Hepatocyte (in vitro differentiated cells): ENCODE measurements at regions not wholly inside any gene's neighbourhood (a gene's known extent, or its start where the extent isn't known, plus 50 kb on each side); places are given as distances from the start of the nearest gene placed in this dataset.
A peak's percentile ranks its signal among the peaks of the same experiment; 100 is the strongest.

Experiments
- DNase-seq: peaks from one replicate; pipeline ENCODE4 v3.0.0-alpha.2; 2016; ENCODE audit warnings: low spot score
- H2AFZ ChIP-seq: fragments of 200-600 bp; sonication (generic); 2 replicates; pipeline ENCODE4 v1.6.0; 2016; ENCODE audit warnings: antibody characterized with exemption, mild to moderate bottlenecking
- H3K27ac ChIP-seq: fragments of 200-600 bp; sonication (generic); 2 replicates; pipeline ENCODE4 v1.5.1; 2016; ENCODE audit warnings: mild to moderate bottlenecking
- H3K27me3 ChIP-seq: fragments of 200-600 bp; sonication (generic); 2 replicates; pipeline ENCODE4 v1.6.1; 2016
- H3K36me3 ChIP-seq: fragments of 200-600 bp; sonication (generic); replicated peaks from 2 replicates; pipeline ENCODE4 v1.5.1; 2016; ENCODE audit warnings: low read depth; ENCODE audit not compliant: insufficient read depth
- H3K4me1 ChIP-seq: fragments of 200-600 bp; sonication (generic); 2 replicates; pipeline ENCODE4 v1.5.1; 2016; ENCODE audit warnings: mild to moderate bottlenecking, moderate library complexity; ENCODE audit not compliant: insufficient read depth
- H3K4me2 ChIP-seq: fragments of 200-600 bp; sonication (generic); 2 replicates; pipeline ENCODE4 v1.6.0; 2016
- H3K4me3 ChIP-seq: fragments of 200-600 bp; sonication (generic); 2 replicates; pipeline ENCODE4 v1.5.1; 2016; ENCODE audit warnings: mild to moderate bottlenecking
- H3K79me2 ChIP-seq: fragments of 200-600 bp; sonication (generic); 2 replicates; pipeline ENCODE4 v1.6.0; 2017; ENCODE audit warnings: mild to moderate bottlenecking
- H3K9me2 ChIP-seq: fragments of 200-600 bp; sonication (generic); replicated peaks from 2 replicates; pipeline ENCODE4 v1.6.0; 2017; ENCODE audit warnings: mild to moderate bottlenecking; ENCODE audit not compliant: insufficient read depth
- H3K9me3 ChIP-seq: fragments of 200-600 bp; sonication (generic); 2 replicates; pipeline ENCODE4 v1.5.1; 2016; ENCODE audit warnings: low read depth, mild to moderate bottlenecking
- H4K20me1 ChIP-seq: fragments of 200-600 bp; sonication (generic); 2 replicates; pipeline ENCODE4 v1.6.0; 2016; ENCODE audit warnings: mild to moderate bottlenecking; ENCODE audit not compliant: insufficient read depth, poor library complexity, severe bottlenecking
- EZH2 ChIP-seq: fragments of 200-600 bp; sonication (generic); IDR thresholded peaks from 2 replicates; pipeline ENCODE4 v1.6.1; 2016; ENCODE audit warnings: antibody characterized with exemption, mild to moderate bottlenecking, borderline replicate concordance
- EZH2phosphoT487 ChIP-seq: fragments of 200-600 bp; sonication (generic); IDR thresholded peaks from one replicate; pipeline ENCODE4 v1.6.1; 2018; ENCODE audit warnings: antibody characterized with exemption, mild to moderate bottlenecking, low read depth, moderate library complexity; ENCODE audit not compliant: unreplicated experiment, severe bottlenecking
- whole genome bisulfite sequencing: methylation state at CpG from one replicate; pipeline ENCODE4 v1.1.6; 2016; ENCODE audit warnings: low lambda C conversion rate; ENCODE audit errors: missing lambda C conversion rate; 5-methylcytosine and 5-hydroxymethylcytosine counted together
- TF ChIP-seq, protein P1 (sequence below): fragments of 200-600 bp; sonication (generic); IDR thresholded peaks from 2 replicates; pipeline ENCODE4 v1.5.1; 2016; ENCODE audit warnings: antibody characterized with exemption, mild to moderate bottlenecking; ENCODE audit not compliant: poor library complexity

DNA sequence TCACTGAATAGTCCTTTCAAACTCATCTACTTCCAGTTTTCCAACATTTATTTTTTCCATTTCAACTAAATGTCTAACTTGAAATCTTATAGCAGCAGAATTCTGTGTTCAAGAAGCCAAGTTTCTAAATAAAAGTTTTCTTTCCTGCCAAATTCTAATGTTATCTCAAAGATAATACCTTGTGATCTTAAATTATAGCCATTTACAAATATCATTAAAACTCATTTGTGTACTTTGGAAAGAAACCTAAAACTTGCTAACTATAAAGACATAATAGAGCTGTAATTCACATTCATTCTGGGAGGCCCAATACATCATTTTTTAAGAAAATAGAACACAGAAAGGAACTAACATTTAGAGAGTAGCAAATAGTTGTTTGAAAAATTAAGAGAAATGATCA, 83.9 kb downstream of the MAD2L1 start:
- Histone ChIP-seq H3K27me3 (no peaks in the 10 kb centered on the region), H3K79me2 (no peaks in the 10 kb centered on the region), H2AFZ (no peak overlapping the region), H3K4me1 (no peaks in the 10 kb centered on the region), H3K4me3 (no peak overlapping the region), H3K4me2 (no peak overlapping the region), H3K36me3 (no peaks in the 10 kb centered on the region), H4K20me1 (no peaks in the 10 kb centered on the region), H3K27ac (peak overlapping the region; percentile 38), H3K9me2 (no peaks in the 10 kb centered on the region), H3K9me3 (no peaks in the 10 kb centered on the region)
- no peak for DNase-seq
- TF ChIP-seq, protein P1, sequence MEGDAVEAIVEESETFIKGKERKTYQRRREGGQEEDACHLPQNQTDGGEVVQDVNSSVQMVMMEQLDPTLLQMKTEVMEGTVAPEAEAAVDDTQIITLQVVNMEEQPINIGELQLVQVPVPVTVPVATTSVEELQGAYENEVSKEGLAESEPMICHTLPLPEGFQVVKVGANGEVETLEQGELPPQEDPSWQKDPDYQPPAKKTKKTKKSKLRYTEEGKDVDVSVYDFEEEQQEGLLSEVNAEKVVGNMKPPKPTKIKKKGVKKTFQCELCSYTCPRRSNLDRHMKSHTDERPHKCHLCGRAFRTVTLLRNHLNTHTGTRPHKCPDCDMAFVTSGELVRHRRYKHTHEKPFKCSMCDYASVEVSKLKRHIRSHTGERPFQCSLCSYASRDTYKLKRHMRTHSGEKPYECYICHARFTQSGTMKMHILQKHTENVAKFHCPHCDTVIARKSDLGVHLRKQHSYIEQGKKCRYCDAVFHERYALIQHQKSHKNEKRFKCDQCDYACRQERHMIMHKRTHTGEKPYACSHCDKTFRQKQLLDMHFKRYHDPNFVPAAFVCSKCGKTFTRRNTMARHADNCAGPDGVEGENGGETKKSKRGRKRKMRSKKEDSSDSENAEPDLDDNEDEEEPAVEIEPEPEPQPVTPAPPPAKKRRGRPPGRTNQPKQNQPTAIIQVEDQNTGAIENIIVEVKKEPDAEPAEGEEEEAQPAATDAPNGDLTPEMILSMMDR: no peak
- TF ChIP-seq EZH2 (no peak), EZH2phosphoT487 (no peak)

DNA sequence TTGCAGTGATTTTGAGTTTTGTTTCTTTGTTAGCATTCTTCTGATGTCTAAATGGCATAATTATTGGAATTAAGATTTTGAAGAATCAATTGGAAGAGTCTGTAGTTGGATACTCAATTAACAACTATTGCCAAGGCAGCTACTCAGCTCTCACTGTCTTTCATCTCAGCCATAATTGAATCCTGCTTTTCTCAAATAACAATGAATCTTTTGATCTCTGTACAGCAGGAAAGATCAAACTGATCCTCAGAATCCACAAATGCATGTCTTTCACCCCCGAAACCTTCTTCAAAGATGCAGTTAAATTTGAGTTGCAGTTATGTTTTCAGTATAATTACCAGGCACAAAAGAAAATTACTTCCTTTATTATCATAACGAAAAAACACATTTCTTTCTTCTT, 86.2 kb downstream of the MAD2L1 start:
- DNase-seq: no peak
- Histone ChIP-seq H3K4me3 (no peak overlapping the region), H3K9me3 (no peaks in the 10 kb centered on the region), H3K27ac (peak overlapping the region; percentile 35), H3K79me2 (no peaks in the 10 kb centered on the region), H3K9me2 (no peaks in the 10 kb centered on the region), H2AFZ (no peak overlapping the region), H3K36me3 (no peaks in the 10 kb centered on the region), H3K4me2 (no peak overlapping the region), H3K27me3 (no peaks in the 10 kb centered on the region), H3K4me1 (peaks cover 7% of the 10 kb centered on the region), H4K20me1 (no peaks in the 10 kb centered on the region)
- WGBS: 65% methylated on average over 2 of the region's 2 CpGs
- TF ChIP-seq EZH2phosphoT487 (no peak), EZH2 (no peak)
- TF ChIP-seq, protein P1: no peak

DNA sequence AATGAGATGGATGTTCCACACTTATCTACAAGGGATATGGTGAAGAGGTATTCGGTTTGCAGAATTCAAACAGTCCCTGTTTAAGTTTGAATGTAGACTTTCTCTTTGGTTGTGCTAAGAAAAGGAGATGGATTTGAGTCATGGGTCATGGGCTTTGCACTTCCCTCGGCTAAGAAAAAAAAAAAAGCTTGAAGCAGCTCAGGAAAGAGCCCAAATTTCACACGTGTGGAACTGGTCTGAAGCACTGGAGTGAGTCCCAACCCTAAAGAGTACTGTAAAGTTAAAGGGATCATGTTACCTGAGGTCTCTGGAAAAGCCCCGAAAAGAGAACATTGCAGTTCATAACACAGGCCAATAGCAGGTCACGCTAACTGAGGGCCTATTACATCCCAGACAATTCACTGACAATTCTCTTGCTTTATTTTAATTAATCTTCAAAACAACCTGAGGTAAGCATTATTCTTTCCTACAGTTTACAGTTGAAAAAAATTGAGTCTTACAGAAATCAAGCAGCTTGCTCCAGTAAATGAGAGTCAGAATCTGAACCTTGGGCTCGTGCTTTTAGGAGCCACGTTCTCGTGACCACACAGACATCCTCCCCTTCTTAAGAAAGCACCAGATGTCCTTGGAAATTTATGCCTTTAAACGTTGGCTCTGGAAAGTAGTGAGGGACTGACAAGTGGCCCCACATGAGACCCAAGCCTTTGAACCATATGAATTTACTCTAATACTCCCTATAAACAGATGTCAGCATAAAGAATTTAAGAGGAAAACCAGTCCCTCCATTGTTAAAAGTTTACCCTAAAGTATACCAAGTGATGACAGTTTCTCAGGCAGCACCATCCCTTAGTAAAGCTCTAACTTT, 89.3 kb downstream of the MAD2L1 start:
- Histone ChIP-seq H3K4me1 (peaks cover 7% of the 10 kb centered on the region), H3K9me2 (no peaks in the 10 kb centered on the region), H3K36me3 (no peaks in the 10 kb centered on the region), H3K79me2 (no peaks in the 10 kb centered on the region), H3K27ac (peak overlapping the region; percentile 32), H3K4me3 (no peak overlapping the region), H3K27me3 (no peaks in the 10 kb centered on the region), H3K9me3 (no peaks in the 10 kb centered on the region), H2AFZ (no peak overlapping the region), H3K4me2 (no peak overlapping the region), H4K20me1 (no peaks in the 10 kb centered on the region)
- DNase-seq: peak; percentile 15
- TF ChIP-seq EZH2phosphoT487 (no peak), EZH2 (no peak)
- TF ChIP-seq, protein P1: no peak
- 55% methylated on average over 9 of the region's 9 CpGs for WGBS
